ENCODE measurements at regions not wholly inside any gene's neighbourhood (a gene's known extent, or its start where the extent isn't known, plus 50 kb on each side); places are given as distances from the start of the nearest gene placed in this dataset.

DNA sequence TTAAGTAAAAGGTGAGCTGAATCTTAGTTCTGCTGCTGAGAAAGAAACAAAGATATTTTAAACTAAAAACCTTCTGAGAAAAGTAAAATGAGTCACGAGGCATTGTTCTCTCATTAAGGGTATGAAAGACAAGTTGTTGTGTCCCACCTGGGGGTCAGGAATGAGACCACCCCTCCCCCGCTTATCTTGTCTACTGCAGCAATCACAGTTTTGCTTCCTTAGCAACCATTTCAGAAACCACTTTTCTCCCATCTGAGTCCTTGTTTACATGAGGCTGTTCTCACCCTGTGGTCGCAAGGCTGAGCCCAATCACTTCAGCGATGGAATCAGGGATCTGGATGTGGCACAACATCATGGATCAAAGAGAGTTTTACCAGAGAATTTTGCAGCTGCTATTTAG, 377.6 kb upstream of the NETO1 start:
- H3K4me3 Mint-ChIP-seq (ENCODE audit: unreplicated experiment), result no peak overlapping the region
- H3K4me1 Mint-ChIP-seq (ENCODE audit: low read depth), result no peaks in the 10 kb centered on the region
- TF ChIP-seq, protein P1, sequence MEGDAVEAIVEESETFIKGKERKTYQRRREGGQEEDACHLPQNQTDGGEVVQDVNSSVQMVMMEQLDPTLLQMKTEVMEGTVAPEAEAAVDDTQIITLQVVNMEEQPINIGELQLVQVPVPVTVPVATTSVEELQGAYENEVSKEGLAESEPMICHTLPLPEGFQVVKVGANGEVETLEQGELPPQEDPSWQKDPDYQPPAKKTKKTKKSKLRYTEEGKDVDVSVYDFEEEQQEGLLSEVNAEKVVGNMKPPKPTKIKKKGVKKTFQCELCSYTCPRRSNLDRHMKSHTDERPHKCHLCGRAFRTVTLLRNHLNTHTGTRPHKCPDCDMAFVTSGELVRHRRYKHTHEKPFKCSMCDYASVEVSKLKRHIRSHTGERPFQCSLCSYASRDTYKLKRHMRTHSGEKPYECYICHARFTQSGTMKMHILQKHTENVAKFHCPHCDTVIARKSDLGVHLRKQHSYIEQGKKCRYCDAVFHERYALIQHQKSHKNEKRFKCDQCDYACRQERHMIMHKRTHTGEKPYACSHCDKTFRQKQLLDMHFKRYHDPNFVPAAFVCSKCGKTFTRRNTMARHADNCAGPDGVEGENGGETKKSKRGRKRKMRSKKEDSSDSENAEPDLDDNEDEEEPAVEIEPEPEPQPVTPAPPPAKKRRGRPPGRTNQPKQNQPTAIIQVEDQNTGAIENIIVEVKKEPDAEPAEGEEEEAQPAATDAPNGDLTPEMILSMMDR (IDR thresholded peaks at IDR 0.05), result no peak
- H3K9me3 Mint-ChIP-seq (ENCODE audit: low read depth), result peaks cover 6% of the 10 kb centered on the region
- H3K27me3 Mint-ChIP-seq (ENCODE audit: low read depth), result no peaks in the 10 kb centered on the region
- no peaks in the 10 kb centered on the region for H3K36me3 Mint-ChIP-seq (ENCODE audit: low read depth)
- no peak for DNase-seq (ENCODE audit: low spot score)
- no peak overlapping the region for H3K27ac Mint-ChIP-seq (ENCODE audit: unreplicated experiment)

DNA sequence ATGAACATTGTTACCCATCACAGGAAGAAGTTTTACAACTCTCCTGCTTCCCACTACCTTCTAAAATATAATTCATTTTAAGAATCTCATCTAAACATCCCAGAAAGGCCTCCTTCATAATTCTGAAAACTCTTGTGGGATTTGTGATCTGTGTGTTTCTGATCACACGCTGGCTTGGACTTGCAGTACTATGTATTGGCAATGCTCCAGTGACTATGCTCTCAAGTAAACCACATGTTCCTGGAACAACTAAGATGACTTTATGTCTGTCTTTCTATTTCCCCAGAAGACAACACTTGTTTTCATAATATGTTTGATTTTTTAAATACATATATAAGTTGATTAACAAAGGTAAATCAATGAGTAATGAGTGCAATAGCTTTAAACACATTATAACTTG, 376.6 kb upstream of the NETO1 start:
- Mint-ChIP-seq H3K9me3 (ENCODE audit: low read depth) (peaks cover 5% of the 10 kb centered on the region), H3K4me3 (ENCODE audit: unreplicated experiment) (no peak overlapping the region), H3K27ac (ENCODE audit: unreplicated experiment) (no peak overlapping the region), H3K27me3 (ENCODE audit: low read depth) (no peaks in the 10 kb centered on the region), H3K4me1 (ENCODE audit: low read depth) (no peaks in the 10 kb centered on the region), H3K36me3 (ENCODE audit: low read depth) (no peaks in the 10 kb centered on the region)
- no peak for DNase-seq (ENCODE audit: low spot score)
- TF ChIP-seq, protein P1 (IDR thresholded peaks at IDR 0.05), result no peak

DNA sequence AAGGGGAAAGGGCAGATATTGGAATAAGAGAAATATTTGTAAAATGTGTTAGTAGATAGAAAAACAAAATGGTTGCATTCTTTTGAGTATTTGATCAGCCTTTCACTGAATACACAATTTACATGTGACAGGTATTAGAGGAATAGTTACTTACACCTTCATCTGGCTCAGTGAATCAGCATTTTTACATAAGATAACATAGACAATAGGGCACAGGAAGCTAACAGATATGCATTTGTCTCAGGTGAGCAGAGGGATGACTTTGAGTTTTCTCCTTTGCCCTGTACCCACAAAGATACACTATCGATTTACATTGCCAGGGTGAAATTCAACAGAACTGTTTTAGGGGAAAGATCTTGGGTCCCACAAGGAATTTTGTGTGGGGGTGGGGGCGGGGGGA, 373.1 kb upstream of the NETO1 start:
- Mint-ChIP-seq H3K4me3 (ENCODE audit: unreplicated experiment) (no peak overlapping the region), H3K4me1 (ENCODE audit: low read depth) (peaks cover 4% of the 10 kb centered on the region), H3K27me3 (ENCODE audit: low read depth) (no peaks in the 10 kb centered on the region), H3K36me3 (ENCODE audit: low read depth) (no peaks in the 10 kb centered on the region), H3K27ac (ENCODE audit: unreplicated experiment) (no peak overlapping the region), H3K9me3 (ENCODE audit: low read depth) (peaks cover 8% of the 10 kb centered on the region)
- DNase-seq (ENCODE audit: low spot score), result no peak
- TF ChIP-seq, protein P1 (IDR thresholded peaks at IDR 0.05), result no peak

DNA sequence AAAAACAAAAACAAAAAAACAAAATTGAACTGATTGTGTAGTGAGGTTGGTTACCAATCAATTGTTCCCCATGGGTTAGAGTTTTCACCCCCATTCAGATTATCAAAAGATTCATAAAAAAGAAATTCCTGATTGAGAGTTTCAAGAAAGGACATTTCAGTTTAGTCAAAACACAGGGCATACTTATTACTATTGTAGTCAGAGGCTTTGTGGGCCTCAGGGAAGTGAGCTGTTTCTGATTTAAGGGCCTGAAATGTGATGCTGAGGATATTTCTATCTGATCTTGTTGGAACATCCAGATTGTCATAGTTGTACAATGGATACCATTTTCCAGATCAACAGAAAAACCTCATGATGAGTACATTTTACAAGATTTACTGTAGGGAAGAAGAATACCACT, 368.1 kb upstream of the NETO1 start:
- Mint-ChIP-seq H3K9me3 (ENCODE audit: low read depth) (peaks cover 3% of the 10 kb centered on the region), H3K27me3 (ENCODE audit: low read depth) (no peaks in the 10 kb centered on the region)

DNA sequence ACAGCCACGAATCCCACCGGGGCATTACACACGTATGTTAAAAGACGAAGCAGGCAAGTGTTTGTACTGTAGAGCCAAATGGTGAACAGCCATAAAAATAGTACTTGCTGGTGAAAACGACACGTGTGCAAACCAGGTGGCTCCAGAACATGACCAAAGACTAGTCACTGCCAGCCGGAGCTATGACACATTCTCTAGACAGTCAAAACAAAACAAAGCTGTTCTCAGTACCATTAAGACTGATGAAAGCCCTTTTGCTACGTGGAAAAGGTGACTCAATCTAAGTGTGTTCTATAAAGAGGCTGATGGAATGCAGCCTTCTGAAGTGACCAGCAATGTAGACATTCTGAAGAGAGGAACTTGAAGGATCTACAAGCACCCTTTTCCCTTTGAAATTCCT, 367.7 kb upstream of the NETO1 start:
- TF ChIP-seq, protein P1 (IDR thresholded peaks at IDR 0.05), result no peak
- H3K4me1 Mint-ChIP-seq (ENCODE audit: low read depth), result peaks cover 11% of the 10 kb centered on the region
- H3K9me3 Mint-ChIP-seq (ENCODE audit: low read depth), result peaks cover 3% of the 10 kb centered on the region

More for the DNA sequence above, 368.1 kb upstream of the NETO1 start:
- Mint-ChIP-seq H3K36me3 (ENCODE audit: low read depth) (no peaks in the 10 kb centered on the region), H3K4me1 (ENCODE audit: low read depth) (peaks cover 11% of the 10 kb centered on the region), H3K27ac (ENCODE audit: unreplicated experiment) (no peak overlapping the region), H3K4me3 (ENCODE audit: unreplicated experiment) (no peak overlapping the region)
- DNase-seq (ENCODE audit: low spot score), result no peak
- TF ChIP-seq, protein P1 (IDR thresholded peaks at IDR 0.05), result no peak

More for the DNA sequence above, 367.7 kb upstream of the NETO1 start:
- Mint-ChIP-seq H3K27ac (ENCODE audit: unreplicated experiment) (no peak overlapping the region), H3K27me3 (ENCODE audit: low read depth) (no peaks in the 10 kb centered on the region), H3K4me3 (ENCODE audit: unreplicated experiment) (no peak overlapping the region), H3K36me3 (ENCODE audit: low read depth) (no peaks in the 10 kb centered on the region)
- no peak for DNase-seq (ENCODE audit: low spot score)
